ENCODE measurements at regions not wholly inside any gene's neighbourhood (a gene's known extent, or its start where the extent isn't known, plus 50 kb on each side); places are given as distances from the start of the nearest gene placed in this dataset.

- H3K4me1 ChIP-seq (ENCODE audit: control insufficient read depth in 1 of 2, insufficient read depth in 2 of 2, low read length in 2 of 2): no peaks in the 10 kb centered on the region
- H4K12ac ChIP-seq (ENCODE audit: low read depth, low read length): no peak overlapping the region
- H3K4me2 ChIP-seq (ENCODE audit: low read length): no peak overlapping the region
- DNase-seq: no peak
- no peaks in the 10 kb centered on the region for H3K9me3 ChIP-seq (ENCODE audit: insufficient read depth, low read depth, low read length)
- no peak overlapping the region for H4K8ac ChIP-seq (ENCODE audit: low read depth, low read length)
- no peak overlapping the region for H3K14ac ChIP-seq (ENCODE audit: low read length)
- H3K79me1 ChIP-seq (ENCODE audit: low read length): no peaks in the 10 kb centered on the region
- H3K4ac ChIP-seq (ENCODE audit: low read depth, low read length): no peak overlapping the region
- H3K27me3 ChIP-seq (ENCODE audit: insufficient read depth, low read length): no peaks in the 10 kb centered on the region
- H2BK12ac ChIP-seq (ENCODE audit: low read length): no peak overlapping the region
- no peaks in the 10 kb centered on the region for H3K79me2 ChIP-seq (ENCODE audit: control insufficient read depth, insufficient read depth, low read length, poor library complexity)
- H3K36me3 ChIP-seq (ENCODE audit: control insufficient read depth in 1 of 2, insufficient read depth in 2 of 2, low read length in 2 of 2): no peaks in the 10 kb centered on the region
- H4K91ac ChIP-seq (ENCODE audit: low read depth, low read length): no peak overlapping the region
- H3K27ac ChIP-seq (ENCODE audit: low read depth, low read length): no peak overlapping the region
- H3K18ac ChIP-seq (ENCODE audit: low read length): no peak overlapping the region
- no peak overlapping the region for H3K9ac ChIP-seq (ENCODE audit: low read length)
- H3K23ac ChIP-seq (ENCODE audit: low read length): no peak overlapping the region
- no CpG with 5 or more reads among the region's 3 CpGs for WGBS (ENCODE audit: extremely low coverage, insufficient coverage, insufficient read length)
- H2BK120ac ChIP-seq (ENCODE audit: insufficient read depth, low read length, poor library complexity): no peak overlapping the region
- no peak overlapping the region for H2BK5ac ChIP-seq (ENCODE audit: low read depth, low read length, poor library complexity)
- no peak overlapping the region for H2AFZ ChIP-seq (ENCODE audit: insufficient read depth, low read length, poor library complexity)
- no peak overlapping the region for H3K4me3 ChIP-seq (ENCODE audit: low read depth, low read length)
- H2AK5ac ChIP-seq (ENCODE audit: low read length): no peak overlapping the region
Measured at GRCh38 chrX:79645749-79646148, 278.6 kb upstream of the ITM2A start.

- no peak overlapping the region for H2BK12ac ChIP-seq (ENCODE audit: low read length)
- no peak overlapping the region for H4K12ac ChIP-seq (ENCODE audit: low read depth, low read length)
- H3K23ac ChIP-seq (ENCODE audit: low read length): no peak overlapping the region
- no peaks in the 10 kb centered on the region for H3K27me3 ChIP-seq (ENCODE audit: insufficient read depth, low read length)
- no peaks in the 10 kb centered on the region for H3K36me3 ChIP-seq (ENCODE audit: control insufficient read depth in 1 of 2, insufficient read depth in 2 of 2, low read length in 2 of 2)
- no peak overlapping the region for H2BK5ac ChIP-seq (ENCODE audit: low read depth, low read length, poor library complexity)
- H3K4me2 ChIP-seq (ENCODE audit: low read length): no peak overlapping the region
- no peaks in the 10 kb centered on the region for H3K79me1 ChIP-seq (ENCODE audit: low read length)
- no peak overlapping the region for H3K9ac ChIP-seq (ENCODE audit: low read length)
- no peak for DNase-seq
- no peaks in the 10 kb centered on the region for H3K9me3 ChIP-seq (ENCODE audit: insufficient read depth, low read depth, low read length)
- H3K27ac ChIP-seq (ENCODE audit: low read depth, low read length): no peak overlapping the region
- H2BK120ac ChIP-seq (ENCODE audit: insufficient read depth, low read length, poor library complexity): no peak overlapping the region
- H2AK5ac ChIP-seq (ENCODE audit: low read length): no peak overlapping the region
- H3K79me2 ChIP-seq (ENCODE audit: control insufficient read depth, insufficient read depth, low read length, poor library complexity): no peaks in the 10 kb centered on the region
- no peak overlapping the region for H3K14ac ChIP-seq (ENCODE audit: low read length)
- H3K4ac ChIP-seq (ENCODE audit: low read depth, low read length): no peak overlapping the region
- no peak overlapping the region for H4K91ac ChIP-seq (ENCODE audit: low read depth, low read length)
- WGBS (ENCODE audit: extremely low coverage, insufficient coverage, insufficient read length): no CpG with 5 or more reads among the region's 5 CpGs
- no peak overlapping the region for H2AFZ ChIP-seq (ENCODE audit: insufficient read depth, low read length, poor library complexity)
- H3K18ac ChIP-seq (ENCODE audit: low read length): no peak overlapping the region
- H3K4me1 ChIP-seq (ENCODE audit: control insufficient read depth in 1 of 2, insufficient read depth in 2 of 2, low read length in 2 of 2): no peaks in the 10 kb centered on the region
- no peak overlapping the region for H3K4me3 ChIP-seq (ENCODE audit: low read depth, low read length)
- H4K8ac ChIP-seq (ENCODE audit: low read depth, low read length): no peak overlapping the region
Measured at GRCh38 chrX:79631526-79631925, 264.4 kb upstream of the ITM2A start.

- no peak overlapping the region for H4K8ac ChIP-seq (ENCODE audit: low read depth, low read length)
- no peak for DNase-seq
- H3K23ac ChIP-seq (ENCODE audit: low read length): no peak overlapping the region
- no CpG with 5 or more reads among the region's 5 CpGs for WGBS (ENCODE audit: extremely low coverage, insufficient coverage, insufficient read length)
- no peak overlapping the region for H3K18ac ChIP-seq (ENCODE audit: low read length)
- H3K36me3 ChIP-seq (ENCODE audit: control insufficient read depth in 1 of 2, insufficient read depth in 2 of 2, low read length in 2 of 2): no peaks in the 10 kb centered on the region
- no peak overlapping the region for H3K4me3 ChIP-seq (ENCODE audit: low read depth, low read length)
- H3K4me1 ChIP-seq (ENCODE audit: control insufficient read depth in 1 of 2, insufficient read depth in 2 of 2, low read length in 2 of 2): no peaks in the 10 kb centered on the region
- H3K27me3 ChIP-seq (ENCODE audit: insufficient read depth, low read length): no peaks in the 10 kb centered on the region
- no peak overlapping the region for H3K27ac ChIP-seq (ENCODE audit: low read depth, low read length)
- no peak overlapping the region for H3K14ac ChIP-seq (ENCODE audit: low read length)
- H3K9me3 ChIP-seq (ENCODE audit: insufficient read depth, low read depth, low read length): no peaks in the 10 kb centered on the region
- no peak overlapping the region for H4K91ac ChIP-seq (ENCODE audit: low read depth, low read length)
- no peak overlapping the region for H3K4ac ChIP-seq (ENCODE audit: low read depth, low read length)
- no peak overlapping the region for H2BK12ac ChIP-seq (ENCODE audit: low read length)
- no peak overlapping the region for H3K9ac ChIP-seq (ENCODE audit: low read length)
- H3K79me2 ChIP-seq (ENCODE audit: control insufficient read depth, insufficient read depth, low read length, poor library complexity): no peaks in the 10 kb centered on the region
- no peaks in the 10 kb centered on the region for H3K79me1 ChIP-seq (ENCODE audit: low read length)
- H2BK120ac ChIP-seq (ENCODE audit: insufficient read depth, low read length, poor library complexity): no peak overlapping the region
- no peak overlapping the region for H2BK5ac ChIP-seq (ENCODE audit: low read depth, low read length, poor library complexity)
- H2AK5ac ChIP-seq (ENCODE audit: low read length): no peak overlapping the region
- H3K4me2 ChIP-seq (ENCODE audit: low read length): no peak overlapping the region
- H4K12ac ChIP-seq (ENCODE audit: low read depth, low read length): no peak overlapping the region
- no peak overlapping the region for H2AFZ ChIP-seq (ENCODE audit: insufficient read depth, low read length, poor library complexity)
Measured at GRCh38 chrX:79630033-79631009, 263.2 kb upstream of the ITM2A start.

- no peak overlapping the region for H3K4ac ChIP-seq (ENCODE audit: low read depth, low read length)
- no peaks in the 10 kb centered on the region for H3K79me1 ChIP-seq (ENCODE audit: low read length)
- no peak overlapping the region for H4K12ac ChIP-seq (ENCODE audit: low read depth, low read length)
- no peaks in the 10 kb centered on the region for H3K27me3 ChIP-seq (ENCODE audit: insufficient read depth, low read length)
- no peak overlapping the region for H3K4me3 ChIP-seq (ENCODE audit: low read depth, low read length)
- no peaks in the 10 kb centered on the region for H3K4me1 ChIP-seq (ENCODE audit: control insufficient read depth in 1 of 2, insufficient read depth in 2 of 2, low read length in 2 of 2)
- H3K9me3 ChIP-seq (ENCODE audit: insufficient read depth, low read depth, low read length): no peaks in the 10 kb centered on the region
- no peak overlapping the region for H3K4me2 ChIP-seq (ENCODE audit: low read length)
- H3K79me2 ChIP-seq (ENCODE audit: control insufficient read depth, insufficient read depth, low read length, poor library complexity): no peaks in the 10 kb centered on the region
- no peak for DNase-seq
- H3K27ac ChIP-seq (ENCODE audit: low read depth, low read length): no peak overlapping the region
- no peak overlapping the region for H3K23ac ChIP-seq (ENCODE audit: low read length)
- no peak overlapping the region for H2BK5ac ChIP-seq (ENCODE audit: low read depth, low read length, poor library complexity)
- H2AK5ac ChIP-seq (ENCODE audit: low read length): no peak overlapping the region
- H4K91ac ChIP-seq (ENCODE audit: low read depth, low read length): no peak overlapping the region
- H3K36me3 ChIP-seq (ENCODE audit: control insufficient read depth in 1 of 2, insufficient read depth in 2 of 2, low read length in 2 of 2): no peaks in the 10 kb centered on the region
- H2BK120ac ChIP-seq (ENCODE audit: insufficient read depth, low read length, poor library complexity): no peak overlapping the region
- H2BK12ac ChIP-seq (ENCODE audit: low read length): no peak overlapping the region
- H4K8ac ChIP-seq (ENCODE audit: low read depth, low read length): no peak overlapping the region
- H3K14ac ChIP-seq (ENCODE audit: low read length): no peak overlapping the region
- H3K9ac ChIP-seq (ENCODE audit: low read length): no peak overlapping the region
- H3K18ac ChIP-seq (ENCODE audit: low read length): no peak overlapping the region
- WGBS (ENCODE audit: extremely low coverage, insufficient coverage, insufficient read length): no CpG with 5 or more reads among the region's 3 CpGs
- no peak overlapping the region for H2AFZ ChIP-seq (ENCODE audit: insufficient read depth, low read length, poor library complexity)
Measured at GRCh38 chrX:79623098-79623762, 256.1 kb upstream of the ITM2A start.

Measured in trophoblast cell (in vitro differentiated cells and primary cell).